NCI-H1105 treated with DMSO at 0.1 percent for 48 hours (cell line): ENCODE measurements at regions not wholly inside any gene's neighbourhood (a gene's known extent, or its start where the extent isn't known, plus 50 kb on each side); places are given as distances from the start of the nearest gene placed in this dataset.
"Not testable (repeated sequence)": the region's sequence is repeated elsewhere in the genome, so short reads cannot be mapped to it uniquely, and the experiment has no call there.

Experiments used
- DNase-seq: peaks from one replicate; lab custom pipeline; 2025; lab: John Stamatoyannopoulos, UW

DNA sequence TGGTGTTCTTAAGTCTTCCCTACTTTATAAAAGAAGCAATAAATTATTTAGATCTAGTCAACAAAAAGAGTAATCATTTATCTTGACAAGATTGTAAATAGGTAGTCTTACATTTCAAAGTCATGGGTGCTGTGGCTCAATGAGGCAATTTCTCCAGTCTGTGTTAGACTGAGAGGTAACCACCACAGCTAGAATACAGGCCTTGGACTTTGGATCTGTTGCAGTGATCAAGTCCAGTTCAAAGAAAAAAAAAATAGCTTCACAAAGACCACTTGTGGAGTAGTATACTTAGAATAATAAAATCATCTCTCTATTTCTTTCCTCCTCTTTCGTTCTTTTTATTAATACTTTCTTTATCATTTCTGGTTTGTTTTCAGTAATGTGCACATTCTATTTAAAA lies 93.1 kb upstream of the FSIP2 start:
- DNase-seq, result no peak

DNA sequence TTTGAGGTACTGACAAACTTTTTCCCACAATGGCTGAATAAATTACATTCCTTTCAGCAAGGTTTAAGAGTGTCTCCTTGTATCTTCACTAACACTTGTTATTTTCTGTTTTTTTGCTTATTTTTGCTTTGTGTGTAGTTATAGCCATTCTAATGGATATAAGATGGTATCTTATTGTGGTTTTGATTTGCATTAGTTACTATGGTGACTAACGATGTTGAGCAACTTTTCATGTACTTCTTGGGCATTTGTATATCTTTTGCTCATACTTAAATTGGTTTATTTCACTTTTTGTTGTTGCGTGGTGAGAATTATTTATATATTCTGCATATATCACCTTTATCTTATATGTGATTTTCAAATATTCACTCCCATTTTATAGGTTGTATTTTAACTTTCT lies 79.9 kb upstream of the FSIP2 start:
- DNase-seq, result no peak

- no peak for DNase-seq
Measured at GRCh38 chr2:185663811-185664210, 74.8 kb upstream of the FSIP2 start.

DNA sequence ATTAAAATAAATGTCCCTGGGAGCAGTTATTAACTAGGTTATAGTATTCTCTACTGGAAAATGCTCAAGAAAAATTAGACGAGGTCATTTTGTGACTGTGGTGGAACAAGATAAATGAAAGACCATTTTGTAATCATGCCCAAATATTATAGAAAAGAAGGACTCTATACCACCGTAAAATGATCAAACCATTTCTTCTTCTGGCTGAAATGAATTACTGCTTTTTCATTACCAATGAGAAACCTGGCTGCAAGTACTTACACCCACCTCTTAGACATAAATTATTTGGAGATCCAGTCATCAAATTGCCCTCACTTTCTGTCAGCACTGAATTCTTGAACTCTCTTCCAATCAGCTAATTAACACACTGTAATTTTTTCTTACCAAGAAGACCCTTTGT lies 74.2 kb upstream of the FSIP2 start:
- DNase-seq, result no peak

DNA sequence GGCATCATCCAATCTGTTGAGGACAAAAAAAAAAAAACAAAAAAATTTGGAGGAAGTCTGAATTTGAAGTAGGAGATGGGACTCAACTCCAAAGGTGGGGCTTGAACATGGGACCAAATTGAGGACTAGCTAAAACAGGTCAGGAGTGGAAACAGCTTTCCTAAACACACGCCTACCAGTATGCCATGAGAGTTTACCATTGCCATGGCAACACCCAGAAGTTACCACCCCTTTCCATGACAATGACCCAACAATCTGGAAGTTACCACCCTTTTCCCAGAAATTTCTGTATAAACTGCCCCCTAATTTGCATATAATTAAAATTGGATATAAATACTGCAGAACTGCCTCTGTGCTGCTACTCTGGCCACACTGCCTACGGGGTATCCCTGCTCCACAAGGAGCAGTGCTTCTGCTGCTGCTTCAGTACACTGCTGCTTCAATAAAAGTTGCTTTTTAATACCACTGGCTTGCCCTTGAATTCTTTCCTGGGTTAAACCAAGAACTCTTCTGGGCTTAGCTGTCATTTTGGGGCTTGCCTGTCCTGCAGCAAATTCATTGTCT lies 73.3 kb upstream of the FSIP2 start:
- no peak for DNase-seq

DNA sequence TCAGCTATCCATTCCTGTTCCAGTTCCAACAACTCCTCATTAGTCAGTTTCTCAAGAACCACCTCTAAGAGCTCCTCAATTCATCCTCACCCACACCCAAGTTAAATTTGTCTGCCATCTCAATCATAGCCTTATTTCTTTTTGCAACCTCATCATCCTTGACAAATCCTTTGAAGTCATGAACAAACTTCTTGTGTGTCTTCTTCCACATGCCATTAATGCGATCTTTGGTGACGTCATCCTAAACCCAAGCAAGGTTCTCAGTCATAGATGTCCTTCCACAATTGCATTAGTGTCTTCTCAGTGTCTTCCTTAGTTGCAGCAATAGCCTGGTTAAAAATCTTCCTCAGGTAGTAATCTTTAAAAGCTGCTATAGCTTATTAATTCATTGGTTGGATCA lies 71.2 kb upstream of the FSIP2 start:
- no peak for DNase-seq

GRCh38 chr2:185668710-185669109 lies 69.9 kb upstream of the FSIP2 start:
- no peak for DNase-seq

DNA sequence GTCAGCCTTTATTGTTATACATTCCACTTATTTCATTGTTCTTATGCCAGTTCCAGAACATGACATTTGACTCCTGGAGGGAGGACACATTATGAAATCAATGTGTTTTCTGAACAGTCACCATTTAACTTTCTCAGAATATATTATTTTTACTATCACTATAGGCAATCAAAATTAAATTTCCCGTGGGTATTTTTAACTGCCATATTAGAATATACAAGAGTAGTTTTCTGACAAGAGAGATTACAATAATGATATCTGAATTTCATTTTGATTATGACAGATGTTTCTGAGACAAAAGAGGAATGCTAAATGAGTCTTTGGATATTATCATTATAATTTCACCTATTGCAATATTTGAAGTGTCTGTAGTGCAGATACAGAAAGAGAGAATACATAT lies 64.4 kb upstream of the FSIP2 start:
- DNase-seq, result no peak

DNA sequence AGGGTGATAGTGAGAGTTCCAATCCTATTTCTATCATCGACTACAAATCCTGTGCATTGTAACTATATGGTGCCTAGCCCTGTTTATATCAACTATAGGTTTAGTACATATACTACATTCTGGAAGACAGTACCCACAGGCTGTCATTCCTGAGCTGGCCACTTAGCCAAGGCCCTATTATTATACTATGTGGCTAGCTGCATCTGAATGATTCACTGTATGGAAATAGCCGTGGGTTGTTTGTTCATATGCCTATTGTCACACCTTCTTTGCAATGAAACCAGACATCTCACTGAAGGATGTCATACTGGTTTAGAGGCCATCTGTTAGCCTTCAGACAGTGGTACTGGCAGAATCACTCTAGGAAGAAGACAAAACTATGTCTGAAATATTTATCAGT lies 62.3 kb upstream of the FSIP2 start:
- no peak for DNase-seq

- DNase-seq, result not testable (repeated sequence)
Measured at GRCh38 chr2:185687001-185687400, 51.6 kb upstream of the FSIP2 start.

- DNase-seq, result no peak
Measured at GRCh38 chr2:185687967-185688366, 50.6 kb upstream of the FSIP2 start.
